ENCODE measurements at regions not wholly inside any gene's neighbourhood (a gene's known extent, or its start where the extent isn't known, plus 50 kb on each side); places are given as distances from the start of the nearest gene placed in this dataset.

DNA sequence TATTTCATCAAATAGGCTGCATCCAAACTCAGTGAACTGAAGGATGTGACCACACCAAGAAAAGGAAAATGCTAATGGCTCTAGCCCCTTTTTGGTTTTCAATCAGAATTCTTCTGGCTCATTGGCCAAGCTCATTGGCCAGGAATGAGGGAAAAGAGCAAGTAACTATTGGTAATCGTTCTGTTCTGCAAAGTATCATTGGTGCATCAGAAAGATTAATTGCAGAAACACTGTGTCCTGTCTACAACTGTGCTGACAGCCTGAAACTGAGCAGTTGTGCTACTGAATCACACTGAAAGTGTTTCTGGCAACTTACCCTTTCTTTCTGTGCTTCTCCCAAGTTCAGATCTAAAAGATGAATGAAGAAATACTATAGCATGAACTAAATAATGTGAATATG, 116.4 kb upstream of the ROBO2 start:
- Histone ChIP-seq H3K4me1 (no peaks in the 10 kb centered on the region), H3K27me3 (no peaks in the 10 kb centered on the region), H3K4me3 (no peak overlapping the region), H3K36me3 (no peaks in the 10 kb centered on the region), H3K9me3 (no peaks in the 10 kb centered on the region), H3K27ac (no peak overlapping the region)
- intact Hi-C loops (cut with DNase I; ENCODE audit: low total_unique reads), result no loop called here
- no peak for TF ChIP-seq POLR2A (IDR thresholded peaks at IDR 0.05)
- TF ChIP-seq, protein P1, sequence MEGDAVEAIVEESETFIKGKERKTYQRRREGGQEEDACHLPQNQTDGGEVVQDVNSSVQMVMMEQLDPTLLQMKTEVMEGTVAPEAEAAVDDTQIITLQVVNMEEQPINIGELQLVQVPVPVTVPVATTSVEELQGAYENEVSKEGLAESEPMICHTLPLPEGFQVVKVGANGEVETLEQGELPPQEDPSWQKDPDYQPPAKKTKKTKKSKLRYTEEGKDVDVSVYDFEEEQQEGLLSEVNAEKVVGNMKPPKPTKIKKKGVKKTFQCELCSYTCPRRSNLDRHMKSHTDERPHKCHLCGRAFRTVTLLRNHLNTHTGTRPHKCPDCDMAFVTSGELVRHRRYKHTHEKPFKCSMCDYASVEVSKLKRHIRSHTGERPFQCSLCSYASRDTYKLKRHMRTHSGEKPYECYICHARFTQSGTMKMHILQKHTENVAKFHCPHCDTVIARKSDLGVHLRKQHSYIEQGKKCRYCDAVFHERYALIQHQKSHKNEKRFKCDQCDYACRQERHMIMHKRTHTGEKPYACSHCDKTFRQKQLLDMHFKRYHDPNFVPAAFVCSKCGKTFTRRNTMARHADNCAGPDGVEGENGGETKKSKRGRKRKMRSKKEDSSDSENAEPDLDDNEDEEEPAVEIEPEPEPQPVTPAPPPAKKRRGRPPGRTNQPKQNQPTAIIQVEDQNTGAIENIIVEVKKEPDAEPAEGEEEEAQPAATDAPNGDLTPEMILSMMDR (IDR thresholded peaks at IDR 0.05 in 4 of 5, conservative IDR thresholded peaks at IDR 0.05 in 1 of 5), result no peak
- ATAC-seq, result no peak
- no peak for DNase-seq
- in situ Hi-C loops (cut with MboI; ENCODE audit: low sequenced_read_pairs in 4 of 4), result no loop called here

DNA sequence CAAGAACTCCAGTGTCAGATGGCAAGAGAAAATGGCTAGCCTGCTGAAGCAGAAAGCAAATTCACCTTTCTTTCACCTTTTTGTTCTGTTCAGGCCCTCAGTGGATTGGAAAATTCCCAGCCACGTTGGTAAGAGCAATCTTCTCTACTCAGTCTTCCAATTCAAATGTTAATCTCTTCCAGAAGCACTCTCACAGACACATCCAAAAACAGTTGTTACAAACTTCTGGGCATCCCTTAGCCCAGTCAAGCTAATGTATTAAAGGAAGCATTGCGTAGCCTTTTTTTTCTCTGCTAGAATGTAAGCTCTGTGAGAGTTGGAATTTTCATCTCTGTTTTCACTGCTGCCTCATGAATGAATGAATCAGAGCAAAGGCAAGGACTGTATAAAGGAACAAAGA, 109.2 kb upstream of the ROBO2 start:
- H3K9me3 ChIP-seq, result no peaks in the 10 kb centered on the region
- DNase-seq (no peak), ATAC-seq (no peak)
- no peak overlapping the region for H3K27ac ChIP-seq
- H3K36me3 ChIP-seq, result no peaks in the 10 kb centered on the region
- in situ Hi-C loops (cut with MboI; ENCODE audit: low sequenced_read_pairs in 4 of 4), result no loop called here
- H3K27me3 ChIP-seq, result no peaks in the 10 kb centered on the region
- H3K4me3 ChIP-seq, result no peak overlapping the region
- no peaks in the 10 kb centered on the region for H3K4me1 ChIP-seq
- intact Hi-C loops (cut with DNase I; ENCODE audit: low total_unique reads), result no loop called here
- TF ChIP-seq, protein P1 (IDR thresholded peaks at IDR 0.05 in 4 of 5, conservative IDR thresholded peaks at IDR 0.05 in 1 of 5), result no peak
- no peak for TF ChIP-seq POLR2A (IDR thresholded peaks at IDR 0.05)

DNA sequence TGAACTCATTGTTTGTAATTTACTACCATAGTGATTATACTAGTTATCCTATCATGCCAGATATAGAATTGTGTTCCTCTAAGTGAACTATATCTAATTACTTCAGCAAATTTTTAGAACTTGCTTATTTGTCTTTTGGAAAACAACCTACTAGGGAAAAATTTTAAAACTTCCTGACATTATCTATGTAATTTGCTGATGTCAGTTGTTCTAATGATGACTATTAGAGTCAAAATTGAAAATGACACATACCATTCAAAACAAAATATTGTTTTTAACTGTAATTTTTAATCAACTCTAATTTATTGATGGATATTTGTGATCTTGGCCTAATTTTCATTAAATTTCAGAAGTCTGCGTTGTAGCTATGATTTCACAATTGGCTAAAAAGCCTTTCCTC, 106.7 kb upstream of the ROBO2 start:
- Histone ChIP-seq H3K36me3 (no peaks in the 10 kb centered on the region), H3K4me3 (no peak overlapping the region), H3K27ac (no peak overlapping the region), H3K27me3 (no peaks in the 10 kb centered on the region), H3K9me3 (no peaks in the 10 kb centered on the region), H3K4me1 (no peaks in the 10 kb centered on the region)
- intact Hi-C loops (cut with DNase I; ENCODE audit: low total_unique reads) (no loop called here), in situ Hi-C loops (cut with MboI; ENCODE audit: low sequenced_read_pairs in 4 of 4) (no loop called here)
- no peak for ATAC-seq
- no peak for DNase-seq
- no peak for TF ChIP-seq POLR2A (IDR thresholded peaks at IDR 0.05)
- TF ChIP-seq, protein P1 (IDR thresholded peaks at IDR 0.05 in 4 of 5, conservative IDR thresholded peaks at IDR 0.05 in 1 of 5), result no peak

DNA sequence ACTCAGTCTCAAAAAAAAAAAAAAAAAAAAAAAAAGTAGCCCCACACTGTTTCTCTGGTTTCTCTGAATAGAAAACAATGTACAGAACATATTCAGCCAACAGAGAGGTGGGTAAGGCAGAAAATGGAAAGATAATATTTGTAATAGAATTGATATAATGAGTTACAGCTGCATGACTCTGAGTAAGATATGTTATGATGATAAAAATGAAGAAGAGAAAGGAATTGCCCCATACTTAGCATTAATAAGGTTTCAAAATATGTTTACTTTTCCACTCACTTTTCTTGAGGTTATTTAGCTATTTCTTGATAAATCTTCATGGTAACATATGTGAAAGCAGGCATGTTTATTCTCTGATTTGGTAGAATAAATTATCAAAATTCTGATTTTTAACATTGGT, 100.9 kb upstream of the ROBO2 start:
- H3K27ac ChIP-seq, result no peak overlapping the region
- intact Hi-C loops (cut with DNase I; ENCODE audit: low total_unique reads), result no loop called here
- DNase-seq, result no peak
- ATAC-seq, result no peak
- no peaks in the 10 kb centered on the region for H3K4me1 ChIP-seq
- in situ Hi-C loops (cut with MboI; ENCODE audit: low sequenced_read_pairs in 4 of 4), result no loop called here
- no peaks in the 10 kb centered on the region for H3K9me3 ChIP-seq
- H3K27me3 ChIP-seq, result no peaks in the 10 kb centered on the region
- TF ChIP-seq, protein P1 (IDR thresholded peaks at IDR 0.05 in 4 of 5, conservative IDR thresholded peaks at IDR 0.05 in 1 of 5), result no peak
- no peak for TF ChIP-seq POLR2A (IDR thresholded peaks at IDR 0.05)
- no peaks in the 10 kb centered on the region for H3K36me3 ChIP-seq
- no peak overlapping the region for H3K4me3 ChIP-seq

DNA sequence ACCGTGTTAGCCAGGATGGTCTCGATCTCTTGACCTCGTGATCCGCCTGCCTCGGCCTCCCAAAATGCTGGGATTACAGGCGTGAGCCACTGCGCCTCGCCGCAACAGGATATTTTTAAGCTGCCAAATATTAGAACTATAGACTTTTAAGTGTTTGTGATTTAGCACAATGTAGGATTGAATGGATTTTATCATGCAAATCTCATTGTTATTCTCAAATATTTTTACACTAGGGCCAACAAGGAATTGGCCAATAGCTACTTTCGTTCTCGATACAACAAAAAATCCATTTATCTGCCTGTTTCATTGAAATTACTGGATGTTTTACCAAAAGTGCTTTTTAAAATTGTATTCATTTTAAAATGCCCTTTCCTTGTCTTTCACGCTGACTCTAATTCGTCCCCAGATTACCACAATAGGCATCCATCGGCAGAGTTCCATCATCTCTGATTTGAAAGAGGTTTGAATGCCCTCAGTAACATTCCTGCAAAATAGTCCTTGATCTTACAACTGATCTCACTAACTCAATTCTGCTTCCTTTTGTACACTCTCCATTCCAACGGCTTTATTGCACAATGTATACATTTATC, 99.6 kb upstream of the ROBO2 start:
- Histone ChIP-seq H3K4me1 (no peaks in the 10 kb centered on the region), H3K27ac (no peak overlapping the region), H3K4me3 (no peak overlapping the region), H3K27me3 (no peaks in the 10 kb centered on the region), H3K36me3 (no peaks in the 10 kb centered on the region), H3K9me3 (no peaks in the 10 kb centered on the region)
- no peak for TF ChIP-seq POLR2A (IDR thresholded peaks at IDR 0.05)
- TF ChIP-seq, protein P1 (IDR thresholded peaks at IDR 0.05 in 4 of 5, conservative IDR thresholded peaks at IDR 0.05 in 1 of 5), result no peak
- in situ Hi-C loops (cut with MboI; ENCODE audit: low sequenced_read_pairs in 4 of 4), result no loop called here
- ATAC-seq (no peak), DNase-seq (no peak)
- intact Hi-C loops (cut with DNase I; ENCODE audit: low total_unique reads), result no loop called here
